ENCODE measurements at regions not wholly inside any gene's neighbourhood (a gene's known extent, or its start where the extent isn't known, plus 50 kb on each side); places are given as distances from the start of the nearest gene placed in this dataset.

- TF ChIP-seq CTCF (IDR thresholded peaks at IDR 0.05; ENCODE audit: insufficient read depth, low read depth, low read length): no peak
- no peak for TF ChIP-seq EZH2 (IDR thresholded peaks at IDR 0.05; ENCODE audit: insufficient read depth, low read length)
These were observed 109.6 kb upstream of the SEM1 start for GRCh38 chr7:96819111-96819700.
